ENCODE measurements at regions not wholly inside any gene's neighbourhood (a gene's known extent, or its start where the extent isn't known, plus 50 kb on each side); places are given as distances from the start of the nearest gene placed in this dataset.
A peak's percentile ranks its signal among the peaks of the same experiment; 100 is the strongest.
"Not testable (repeated sequence)": the region's sequence is repeated elsewhere in the genome, so short reads cannot be mapped to it uniquely, and the experiment has no call there.

GRCh38 chr16:59113004-59113670 lies 379.0 kb upstream of the GOT2 start:
- DNase-seq = no peak

GRCh38 chr16:59111280-59111679 lies 377.2 kb upstream of the GOT2 start:
- DNase-seq = no peak

- no peak for DNase-seq
Observed at GRCh38 chr16:59108374-59108773, 374.3 kb upstream of the GOT2 start.

GRCh38 chr16:59096682-59097081 lies 362.6 kb upstream of the GOT2 start:
- not testable (repeated sequence) for DNase-seq

- no peak for DNase-seq
Observed at GRCh38 chr16:59090541-59090940, 356.4 kb upstream of the GOT2 start.

GRCh38 chr16:59088431-59088830 lies 354.3 kb upstream of the GOT2 start:
- DNase-seq = no peak

- no peak for DNase-seq
Observed at GRCh38 chr16:59087641-59088040, 353.5 kb upstream of the GOT2 start.

- peak in 1 of 2 donors; percentile 12 for DNase-seq
Observed at GRCh38 chr16:59067205-59067604, 333.1 kb upstream of the GOT2 start.

- DNase-seq = no peak
Observed at GRCh38 chr16:59060207-59060606, 326.1 kb upstream of the GOT2 start.

GRCh38 chr16:59058250-59058649 lies 324.1 kb upstream of the GOT2 start:
- no peak for DNase-seq

GRCh38 chr16:59053911-59054310 lies 319.8 kb upstream of the GOT2 start:
- DNase-seq = no peak

- DNase-seq = no peak
Observed at GRCh38 chr16:59052231-59052630, 318.1 kb upstream of the GOT2 start.

GRCh38 chr16:59048876-59049275 lies 314.8 kb upstream of the GOT2 start:
- DNase-seq = no peak

- no peak for DNase-seq
Observed at GRCh38 chr16:59047114-59047513, 313.0 kb upstream of the GOT2 start.

GRCh38 chr16:59046335-59046734 lies 312.2 kb upstream of the GOT2 start:
- DNase-seq = no peak

GRCh38 chr16:59045501-59045900 lies 311.4 kb upstream of the GOT2 start:
- no peak for DNase-seq

GRCh38 chr16:59044616-59045015 lies 310.5 kb upstream of the GOT2 start:
- no peak for DNase-seq

GRCh38 chr16:59042301-59042700 lies 308.2 kb upstream of the GOT2 start:
- DNase-seq = no peak

GRCh38 chr16:59039066-59039720 lies 305.1 kb upstream of the GOT2 start:
- DNase-seq = no peak

- DNase-seq = no peak
Observed at GRCh38 chr16:59030923-59031485, 296.9 kb upstream of the GOT2 start.

- no peak for DNase-seq
Observed at GRCh38 chr16:59021751-59022150, 287.6 kb upstream of the GOT2 start.

- no peak for DNase-seq
Observed at GRCh38 chr16:59013930-59014329, 279.8 kb upstream of the GOT2 start.

- no peak for DNase-seq
Observed at GRCh38 chr16:58999762-59000161, 265.6 kb upstream of the GOT2 start.

- not testable (repeated sequence) for DNase-seq
Observed at GRCh38 chr16:58992755-58993154, 258.6 kb upstream of the GOT2 start.

Data from CD4-positive, alpha-beta T cell treated with Interleukin-4 for 1 hour (primary cell).